ENCODE measurements at regions not wholly inside any gene's neighbourhood (a gene's known extent, or its start where the extent isn't known, plus 50 kb on each side); places are given as distances from the start of the nearest gene placed in this dataset.

DNA sequence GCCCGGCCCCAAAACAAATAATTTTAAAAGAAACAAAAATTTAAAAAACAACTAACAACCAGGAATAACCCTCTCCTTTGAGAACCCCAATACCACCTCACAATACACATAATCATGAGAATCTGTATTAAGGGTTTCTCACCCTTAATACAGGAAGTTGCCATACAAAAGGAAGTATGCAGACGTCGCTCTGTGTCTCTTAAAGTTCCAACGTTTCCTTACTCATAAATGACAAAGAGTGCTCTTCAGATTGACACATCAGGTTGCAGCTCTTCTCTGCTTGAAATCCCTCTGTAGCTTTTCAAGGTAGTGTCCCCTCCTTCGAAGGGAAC lies 73.9 kb upstream of the IRF2 start (continued):
- TF ChIP-seq, protein P1, sequence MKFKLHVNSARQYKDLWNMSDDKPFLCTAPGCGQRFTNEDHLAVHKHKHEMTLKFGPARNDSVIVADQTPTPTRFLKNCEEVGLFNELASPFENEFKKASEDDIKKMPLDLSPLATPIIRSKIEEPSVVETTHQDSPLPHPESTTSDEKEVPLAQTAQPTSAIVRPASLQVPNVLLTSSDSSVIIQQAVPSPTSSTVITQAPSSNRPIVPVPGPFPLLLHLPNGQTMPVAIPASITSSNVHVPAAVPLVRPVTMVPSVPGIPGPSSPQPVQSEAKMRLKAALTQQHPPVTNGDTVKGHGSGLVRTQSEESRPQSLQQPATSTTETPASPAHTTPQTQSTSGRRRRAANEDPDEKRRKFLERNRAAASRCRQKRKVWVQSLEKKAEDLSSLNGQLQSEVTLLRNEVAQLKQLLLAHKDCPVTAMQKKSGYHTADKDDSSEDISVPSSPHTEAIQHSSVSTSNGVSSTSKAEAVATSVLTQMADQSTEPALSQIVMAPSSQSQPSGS (IDR thresholded peaks at IDR 0.05; ENCODE audit: low read length), result no peak
- no peak for TF ChIP-seq SP4 (IDR thresholded peaks at IDR 0.05; ENCODE audit: low read length)
